Sigmoid colon (tissue), 6 donors: ENCODE measurements at regions not wholly inside any gene's neighbourhood (a gene's known extent, or its start where the extent isn't known, plus 50 kb on each side); places are given as distances from the start of the nearest gene placed in this dataset.

Source experiments
- DNase-seq: peaks from one replicate; pipeline ENCODE4 v3.0.0-alpha.2; 2019
- H3K27ac ChIP-seq, 4 donors: fragments of 200-600 bp; sonication (generic); one replicate each; pipeline ENCODE4 v1.5.1; 2016 to 2019; ENCODE audit warnings: mild to moderate bottlenecking in 1 of 4
- H3K27me3 ChIP-seq, 3 donors: fragments of 200-600 bp; sonication (generic); one replicate each; pipeline ENCODE4 v1.5.1; 2019; ENCODE audit warnings: mild to moderate bottlenecking in 1 of 3
- H3K36me3 ChIP-seq, 4 donors: fragments of 200-600 bp; sonication (generic); one replicate each; pipeline ENCODE4 v1.5.1; 2016 to 2019
- H3K4me1 ChIP-seq, 4 donors: fragments of 200-600 bp; sonication (generic); one replicate each; pipeline ENCODE4 v1.5.1; 2017 to 2019
- H3K4me3 ChIP-seq, 4 donors: fragments of 200-600 bp; sonication (generic); one replicate each; pipeline ENCODE4 v1.5.1; 2017 to 2019; ENCODE audit warnings: mild to moderate bottlenecking in 2 of 4, moderate library complexity in 1 of 4
- H3K9me3 ChIP-seq, 4 donors: fragments of 200-600 bp in 3 of 4; sonication (generic) in 3 of 4; one replicate each; pipeline versions ENCODE4 v1.5.1 to v1.6.1; 2013 to 2019
- CTCF ChIP-seq, 4 experiments: fragments of 450-650 bp in 3 of 4; fragments of 200-600 bp in 1 of 4; IDR thresholded peaks; one replicate each; pipeline ENCODE4 v1.5.1; 2016 to 2019; ENCODE audit warnings: antibody characterized with exemption in 4 of 4, mild to moderate bottlenecking in 3 of 4, moderate library complexity in 2 of 4
- EP300 ChIP-seq, 4 donors: sonication (generic); formaldehyde crosslinking; IDR thresholded peaks; one replicate each; pipeline ENCODE4 v1.6.1; 2017; ENCODE audit warnings: antibody characterized with exemption in 4 of 4
- POLR2A ChIP-seq, 2 donors: fragments of 450-650 bp; IDR thresholded peaks; one replicate each; pipeline ENCODE4 v1.6.1; 2016; ENCODE audit warnings: antibody characterized with exemption in 2 of 2, mild to moderate bottlenecking in 2 of 2, moderate library complexity in 2 of 2
- POLR2AphosphoS5 ChIP-seq, 4 donors: sonication (generic); formaldehyde crosslinking; IDR thresholded peaks; one replicate each; pipeline ENCODE4 v1.6.1; 2017; ENCODE audit warnings: antibody characterized with exemption in 4 of 4
- WGBS, 2 donors: extraction: QIAGEN DNeasy Blood & Tissue Kit; methylation state at CpG; one replicate each; pipeline ENCODE4 v1.1.7; 2013; 5-methylcytosine and 5-hydroxymethylcytosine counted together
- intact Hi-C: fragments of 100-400 bp; cut with DNase I; formaldehyde crosslinking; loops from one replicate; pipeline ENCODE4 v1.15.1; 2023
- donor health status: healthy with polysubstance abuse.
- donor health status: healthy.

- TF ChIP-seq POLR2A (IDR thresholded peaks at IDR 0.05) = no peak
- TF ChIP-seq POLR2AphosphoS5 (IDR thresholded peaks at IDR 0.05) = no peak
- TF ChIP-seq CTCF (IDR thresholded peaks at IDR 0.05) = no peak
- TF ChIP-seq EP300 (IDR thresholded peaks at IDR 0.05) = no peak
- Histone ChIP-seq H3K4me3 (no peak overlapping the region), H3K27me3 (no peaks in the 10 kb centered on the region), H3K9me3 (peaks cover 0 to 4% (median 0%) of the 10 kb centered on the region in 4 donors), H3K4me1 (no peaks in the 10 kb centered on the region), H3K27ac (no peak overlapping the region), H3K36me3 (no peaks in the 10 kb centered on the region)
- intact Hi-C loops = no loop called here
- 54 to 94% methylated on average over 1 of the region's 1 CpG for WGBS, 2 donors
- no peak for DNase-seq
These were observed 1887.8 kb downstream of the PCDH7 start for GRCh38 chr4:32607978-32608377.

- Histone ChIP-seq H3K36me3 (no peaks in the 10 kb centered on the region), H3K27ac (no peak overlapping the region), H3K4me1 (no peaks in the 10 kb centered on the region), H3K27me3 (no peaks in the 10 kb centered on the region), H3K9me3 (no peaks in the 10 kb centered on the region), H3K4me3 (no peak overlapping the region)
- no peak for TF ChIP-seq EP300 (IDR thresholded peaks at IDR 0.05)
- TF ChIP-seq CTCF (IDR thresholded peaks at IDR 0.05) = no peak
- TF ChIP-seq POLR2A (IDR thresholded peaks at IDR 0.05) = no peak
- TF ChIP-seq POLR2AphosphoS5 (IDR thresholded peaks at IDR 0.05) = no peak
- DNase-seq = no peak
- 29 to 72% methylated on average over 7 of the region's 7 CpGs for WGBS, 2 donors
- intact Hi-C loops = no loop called here
These were observed 1904.9 kb downstream of the PCDH7 start for GRCh38 chr4:32624943-32625603.

- TF ChIP-seq POLR2AphosphoS5 (IDR thresholded peaks at IDR 0.05) (no peak), CTCF (IDR thresholded peaks at IDR 0.05) (no peak), POLR2A (IDR thresholded peaks at IDR 0.05) (no peak), EP300 (IDR thresholded peaks at IDR 0.05) (no peak)
- Histone ChIP-seq H3K9me3 (no peaks in the 10 kb centered on the region), H3K27ac (no peak overlapping the region), H3K27me3 (no peaks in the 10 kb centered on the region), H3K4me3 (no peak overlapping the region), H3K36me3 (no peaks in the 10 kb centered on the region), H3K4me1 (no peaks in the 10 kb centered on the region)
- 62 to 81% methylated on average over 4 of the region's 4 CpGs for WGBS, 2 donors
- intact Hi-C loops = no loop called here
- no peak for DNase-seq
These were observed 1905.6 kb downstream of the PCDH7 start for GRCh38 chr4:32625687-32626337.

- no peaks in the 10 kb centered on the region for H3K36me3 ChIP-seq
- H3K27ac ChIP-seq = no peak overlapping the region
- no peaks in the 10 kb centered on the region for H3K4me1 ChIP-seq
- WGBS, 2 donors = 68 to 77% methylated on average over 3 of the region's 3 CpGs
- H3K4me3 ChIP-seq = no peak overlapping the region
- no peak for TF ChIP-seq EP300 (IDR thresholded peaks at IDR 0.05)
- no peak for TF ChIP-seq CTCF (IDR thresholded peaks at IDR 0.05)
- no peak for TF ChIP-seq POLR2A (IDR thresholded peaks at IDR 0.05)
- TF ChIP-seq POLR2AphosphoS5 (IDR thresholded peaks at IDR 0.05) = no peak
- intact Hi-C loops = no loop called here
- no peak for DNase-seq
- no peaks in the 10 kb centered on the region for H3K9me3 ChIP-seq
- no peaks in the 10 kb centered on the region for H3K27me3 ChIP-seq
These were observed 1911.7 kb downstream of the PCDH7 start for GRCh38 chr4:32631831-32632230.
